EL (cell line): ENCODE measurements at regions not wholly inside any gene's neighbourhood (a gene's known extent, or its start where the extent isn't known, plus 50 kb on each side); places are given as distances from the start of the nearest gene placed in this dataset.

Experiments used
- DNase-seq: peaks from one replicate; pipeline ENCODE4 v3.0.0-alpha.2; 2016

GRCh38 chr2:155377931-155378444 is 679.5 kb downstream of the KCNJ3 start:
- DNase-seq, result no peak

GRCh38 chr2:155377266-155377680 is 678.8 kb downstream of the KCNJ3 start:
- DNase-seq, result peak; percentile 2

GRCh38 chr2:155372969-155373368 is 674.5 kb downstream of the KCNJ3 start:
- peak; percentile 1 for DNase-seq

- no peak for DNase-seq
These were observed 670.4 kb downstream of the KCNJ3 start for GRCh38 chr2:155368934-155369333.

GRCh38 chr2:155364766-155365165 is 666.3 kb downstream of the KCNJ3 start:
- DNase-seq, result no peak

- no peak for DNase-seq
These were observed 664.9 kb downstream of the KCNJ3 start for GRCh38 chr2:155363349-155363888.

- no peak for DNase-seq
These were observed 658.7 kb downstream of the KCNJ3 start for GRCh38 chr2:155357172-155357571.

GRCh38 chr2:155356250-155356649 is 657.8 kb downstream of the KCNJ3 start:
- DNase-seq, result no peak

- no peak for DNase-seq
These were observed 652.5 kb downstream of the KCNJ3 start for GRCh38 chr2:155350783-155351580.

GRCh38 chr2:155332016-155332415 is 633.5 kb downstream of the KCNJ3 start:
- DNase-seq, result no peak

GRCh38 chr2:155320236-155320635 is 621.7 kb downstream of the KCNJ3 start:
- DNase-seq, result no peak

- no peak for DNase-seq
These were observed 620.2 kb downstream of the KCNJ3 start for GRCh38 chr2:155318710-155319109.

GRCh38 chr2:155315768-155316167 is 617.3 kb downstream of the KCNJ3 start:
- no peak for DNase-seq

- DNase-seq, result peak; percentile 11
These were observed 612.1 kb downstream of the KCNJ3 start for GRCh38 chr2:155310589-155310988.

- no peak for DNase-seq
These were observed 611.0 kb downstream of the KCNJ3 start for GRCh38 chr2:155309483-155309882.

GRCh38 chr2:155308367-155309009 is 610.0 kb downstream of the KCNJ3 start:
- DNase-seq, result no peak

GRCh38 chr2:155301221-155301620 is 602.7 kb downstream of the KCNJ3 start:
- DNase-seq, result no peak

GRCh38 chr2:155298001-155298400 is 599.5 kb downstream of the KCNJ3 start:
- no peak for DNase-seq

- DNase-seq, result no peak
These were observed 595.9 kb downstream of the KCNJ3 start for GRCh38 chr2:155294358-155294757.

- no peak for DNase-seq
These were observed 583.4 kb downstream of the KCNJ3 start for GRCh38 chr2:155281907-155282306.

- DNase-seq, result no peak
These were observed 574.8 kb downstream of the KCNJ3 start for GRCh38 chr2:155273323-155273722.

GRCh38 chr2:155266583-155266982 is 568.1 kb downstream of the KCNJ3 start:
- DNase-seq, result no peak

GRCh38 chr2:155266109-155266508 is 567.6 kb downstream of the KCNJ3 start:
- no peak for DNase-seq

GRCh38 chr2:155256803-155257202 is 558.3 kb downstream of the KCNJ3 start:
- no peak for DNase-seq
